GM19372 (cell line): ENCODE measurements at regions not wholly inside any gene's neighbourhood (a gene's known extent, or its start where the extent isn't known, plus 50 kb on each side); places are given as distances from the start of the nearest gene placed in this dataset.
"Not testable (repeated sequence)": the region's sequence is repeated elsewhere in the genome, so short reads cannot be mapped to it uniquely, and the experiment has no call there.

Source experiments
- ATAC-seq: cut with Tn5 transposase; IDR thresholded peaks from one replicate; pipeline ENCODE4 v1.9.1; 2021; ENCODE audit warnings: mild to moderate bottlenecking, low read depth, moderate library complexity; ENCODE audit not compliant: unreplicated experiment

DNA sequence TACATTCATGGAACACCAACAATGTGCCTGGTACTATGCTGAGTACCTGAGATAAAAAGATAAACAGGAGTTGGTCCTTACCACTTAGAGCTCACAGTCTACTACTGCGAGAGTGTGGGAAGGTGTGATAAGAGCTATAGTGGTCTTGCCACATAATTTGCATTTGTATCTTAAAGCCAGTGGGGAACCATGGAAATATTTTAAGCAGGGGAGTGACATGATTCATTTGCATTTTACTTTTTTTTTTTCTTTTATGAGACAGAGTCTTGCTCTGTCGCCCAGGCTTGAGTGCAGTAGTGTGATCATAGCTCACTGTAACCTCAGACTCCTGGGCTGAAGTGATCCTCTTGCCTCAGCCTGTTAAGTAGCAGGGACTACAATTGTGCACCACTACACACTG, 53.6 kb downstream of the SRGAP2 start:
- peak; percentile 88 for ATAC-seq

DNA sequence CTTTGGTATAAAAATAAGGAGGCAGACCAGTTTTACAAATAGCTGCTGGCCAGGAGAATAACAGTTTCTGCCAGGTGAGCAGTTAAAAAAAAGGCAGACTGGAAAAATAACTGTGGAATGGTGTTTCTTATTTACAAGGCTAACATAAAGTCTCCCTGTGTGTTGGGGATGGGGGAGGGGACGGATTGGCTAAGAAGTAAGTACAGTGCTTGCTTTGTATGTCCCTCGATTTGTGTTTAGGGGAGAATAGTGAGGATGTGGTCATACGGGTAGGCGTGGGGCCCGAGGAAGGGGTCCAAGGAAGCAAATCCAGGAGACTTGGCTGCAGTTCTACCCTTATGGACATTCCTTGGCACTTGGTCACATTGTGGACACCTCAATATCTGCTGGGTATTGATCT, 58.1 kb downstream of the SRGAP2 start:
- not testable (repeated sequence) for ATAC-seq

DNA sequence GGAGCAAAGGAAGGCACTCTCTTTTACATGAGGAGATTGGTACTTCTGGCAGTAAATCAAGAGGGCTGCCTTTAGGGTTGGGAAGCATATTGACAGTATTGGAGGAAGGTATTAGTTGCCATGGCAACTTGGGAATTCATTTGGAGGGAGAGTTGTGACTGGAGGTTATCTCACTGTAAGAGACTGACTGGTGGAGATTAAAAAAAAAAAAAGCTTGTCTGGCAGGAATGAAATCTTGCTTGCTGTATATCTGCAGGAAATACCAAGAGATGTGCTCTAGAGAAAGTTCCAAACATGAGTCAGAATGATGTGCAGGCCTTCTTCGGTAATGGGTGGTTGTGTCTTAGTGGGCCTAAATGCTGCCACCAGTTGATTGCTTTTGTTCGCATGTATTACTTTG, 59.1 kb downstream of the SRGAP2 start:
- not testable (repeated sequence) for ATAC-seq

DNA sequence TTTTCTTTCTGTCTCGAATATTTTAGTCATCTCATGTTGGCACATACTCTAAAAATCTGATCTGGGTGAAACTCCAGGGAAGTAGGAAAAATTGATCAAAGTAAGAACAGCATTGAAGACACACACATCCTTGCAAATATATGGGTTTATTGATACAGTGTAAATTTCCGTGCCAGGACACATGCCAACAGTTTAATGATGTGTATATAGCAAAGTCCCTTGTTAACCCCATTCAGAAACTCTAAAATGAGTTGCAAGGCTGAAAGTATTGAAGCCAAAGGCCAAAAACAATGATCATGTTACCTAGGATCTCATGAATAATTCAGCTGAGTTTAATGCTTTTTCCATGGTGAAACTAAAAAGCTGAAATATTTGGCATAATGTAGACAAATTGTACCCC, 61.6 kb downstream of the SRGAP2 start:
- not testable (repeated sequence) for ATAC-seq

DNA sequence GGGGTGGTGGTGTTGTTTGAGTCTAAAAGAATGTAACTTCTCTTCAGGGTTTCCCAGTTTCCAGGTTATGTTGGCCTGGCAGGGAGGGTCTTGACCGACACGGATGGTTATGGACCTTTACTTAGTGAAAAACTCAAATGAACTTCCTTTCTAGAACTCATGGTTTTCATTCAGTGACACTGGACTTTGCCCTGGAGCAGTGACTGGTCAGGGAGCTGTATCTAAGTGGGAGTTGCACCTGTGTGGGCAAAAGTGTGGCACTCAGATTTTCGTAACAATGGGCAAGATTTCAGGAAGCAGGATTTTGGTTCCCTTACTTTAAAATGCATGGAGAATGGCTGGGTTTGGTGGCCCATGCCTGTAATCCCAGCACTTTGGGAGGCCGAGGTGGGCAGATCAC, 67.8 kb downstream of the SRGAP2 start:
- ATAC-seq, result not testable (repeated sequence)

DNA sequence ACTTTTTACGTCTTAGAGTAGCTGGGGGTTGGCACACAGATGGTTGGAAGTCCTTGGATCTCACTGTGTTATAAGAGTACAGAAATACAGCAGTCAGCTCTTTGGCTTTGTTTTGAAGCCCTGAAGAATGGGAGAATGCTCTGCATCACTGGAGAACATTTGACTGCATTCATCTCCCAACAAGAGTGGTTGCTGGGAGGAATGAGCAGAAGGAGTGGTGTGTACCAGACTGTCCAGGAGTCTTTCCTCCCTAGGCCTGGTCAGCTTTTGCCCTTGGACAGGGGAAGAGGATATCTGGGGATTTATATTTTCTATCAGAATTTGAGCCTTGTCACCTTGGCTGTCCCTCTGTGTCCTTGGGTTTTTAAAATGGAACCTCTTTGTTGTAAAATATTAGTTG, 69.8 kb downstream of the SRGAP2 start:
- not testable (repeated sequence) for ATAC-seq

DNA sequence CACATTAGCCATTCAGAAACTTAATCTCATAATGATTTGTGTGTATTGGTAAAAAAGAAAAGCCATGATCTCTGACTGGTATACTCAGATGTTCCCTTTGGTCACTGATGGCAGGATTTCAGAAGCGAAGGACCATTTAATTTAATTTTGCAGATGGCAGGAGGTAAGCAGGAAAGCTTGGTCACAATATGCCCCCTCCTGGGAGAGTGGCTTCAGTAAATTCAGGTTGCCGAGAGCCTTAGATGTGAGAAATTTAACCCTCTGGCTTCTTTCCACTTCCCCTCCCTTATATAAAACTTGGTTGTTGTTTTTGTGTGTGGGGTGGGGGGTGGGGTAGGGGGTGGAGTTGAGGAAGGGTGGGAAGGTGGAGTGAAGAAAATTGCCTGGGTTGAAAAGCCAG, 72.8 kb downstream of the SRGAP2 start:
- ATAC-seq, result not testable (repeated sequence)

DNA sequence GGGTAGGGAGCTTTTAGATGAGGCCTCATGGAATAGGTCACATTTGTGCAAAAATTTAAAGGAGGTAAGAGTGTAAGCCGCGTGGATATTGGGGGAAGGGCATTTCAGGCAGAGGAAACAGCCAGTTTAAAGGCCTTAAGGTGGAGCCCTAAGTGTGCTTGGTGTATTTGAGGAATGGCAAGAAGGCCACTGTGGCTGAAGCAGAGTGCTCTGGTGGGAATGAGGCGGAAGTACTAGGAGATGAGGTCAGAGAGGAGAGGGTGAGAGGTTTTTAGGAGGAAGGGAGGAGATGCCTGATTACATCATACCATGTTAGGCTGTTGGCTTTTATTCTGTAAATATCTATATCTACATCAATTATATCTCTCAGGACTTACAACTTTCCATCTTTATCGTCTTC, 75.3 kb downstream of the SRGAP2 start:
- ATAC-seq, result not testable (repeated sequence)

DNA sequence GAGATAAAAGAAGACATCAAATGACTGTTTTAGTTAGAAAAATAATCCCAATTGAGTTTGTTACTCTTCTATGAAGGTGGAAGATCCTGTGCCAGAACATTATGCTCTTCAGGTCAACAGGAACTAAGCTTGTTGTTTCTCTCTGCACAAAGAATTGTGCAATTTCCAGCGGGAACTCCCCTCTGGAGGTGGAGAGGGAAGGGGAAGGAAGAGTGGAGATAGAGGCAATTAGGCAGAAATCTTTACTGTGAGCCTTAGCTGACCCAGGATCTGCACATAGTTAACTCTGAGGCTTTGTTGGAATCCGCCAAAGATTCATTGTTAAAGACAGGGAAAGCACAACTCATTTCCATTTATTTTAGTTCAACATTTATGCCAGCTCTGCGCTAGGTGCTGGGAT, 77.3 kb downstream of the SRGAP2 start:
- not testable (repeated sequence) for ATAC-seq

DNA sequence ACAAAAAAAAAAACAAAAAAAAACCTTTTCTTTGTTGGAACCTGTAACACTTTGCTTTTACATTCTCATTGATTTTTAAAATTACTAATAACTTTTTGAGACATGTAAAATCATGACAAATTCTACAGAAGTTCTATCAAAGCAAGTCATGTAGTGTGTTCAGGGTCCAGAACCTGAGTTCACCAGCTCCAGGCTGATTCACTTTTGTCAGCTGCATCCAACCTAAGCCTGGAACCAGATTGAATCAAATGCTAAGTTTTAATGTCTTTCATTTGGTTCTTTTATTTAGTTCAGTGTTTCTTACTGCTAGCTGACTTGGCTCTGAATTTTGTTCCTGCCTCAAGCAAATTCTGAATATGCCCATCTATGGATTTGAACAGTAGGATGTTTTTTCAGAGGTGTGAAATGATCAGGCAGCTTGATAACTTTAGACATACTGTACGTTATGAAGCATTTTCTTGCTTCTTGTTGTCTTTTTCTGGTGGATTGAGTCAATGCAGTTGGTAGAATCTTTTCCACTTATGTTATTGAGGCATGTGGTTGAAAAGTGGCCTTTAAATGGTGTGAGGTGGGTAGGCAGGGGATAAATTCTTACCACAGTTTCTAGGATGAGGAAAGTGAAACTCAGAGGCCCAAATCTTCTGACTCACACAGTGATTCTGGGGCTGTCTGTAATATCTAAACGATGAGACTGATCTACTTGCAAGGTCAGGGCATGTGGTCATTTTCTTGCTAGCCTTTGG, 78.7 kb downstream of the SRGAP2 start:
- ATAC-seq, result not testable (repeated sequence)

DNA sequence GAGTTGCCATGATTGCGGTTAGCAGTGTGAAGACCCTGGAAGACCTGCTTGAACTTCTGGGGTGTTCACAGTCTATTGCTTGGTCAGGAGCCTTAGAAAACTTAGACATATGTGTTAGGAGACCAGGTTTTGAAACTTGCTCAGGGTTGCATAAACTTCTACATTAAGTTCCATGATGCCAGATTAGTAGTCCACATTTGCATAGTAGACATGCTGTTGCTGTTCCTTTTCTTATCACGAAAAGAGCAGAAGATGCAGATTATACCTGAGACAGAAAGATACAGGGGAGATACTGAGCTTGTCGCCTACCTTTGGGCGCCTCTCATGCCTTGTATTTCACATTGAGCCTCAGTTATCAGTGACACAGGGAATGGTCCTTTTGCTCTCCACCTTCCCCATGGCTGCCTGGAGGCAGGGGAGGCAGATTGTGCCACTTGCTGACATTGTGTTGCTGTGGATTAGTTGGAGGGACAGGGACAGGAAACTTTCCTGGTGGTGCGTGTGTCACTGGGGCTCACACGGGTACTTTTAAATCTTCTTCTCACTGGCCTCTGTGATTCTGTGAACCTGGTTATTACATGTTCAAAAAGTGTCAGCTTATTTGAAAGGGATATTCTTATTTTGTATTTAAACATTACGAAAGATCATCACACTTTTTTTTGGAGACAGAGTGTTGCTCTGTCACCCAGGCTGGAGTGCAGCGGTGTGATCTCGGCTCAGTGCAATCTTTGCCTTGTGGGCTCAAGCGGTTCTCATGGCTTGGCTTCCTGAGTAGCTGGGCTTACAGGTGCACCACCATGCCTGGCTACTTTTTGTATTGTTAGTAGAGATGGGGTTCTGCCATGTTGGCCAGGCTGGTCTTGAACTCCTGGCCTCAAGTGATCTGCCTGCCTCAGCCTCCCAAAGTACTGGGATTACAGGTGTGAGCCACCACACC, 82.0 kb downstream of the SRGAP2 start:
- ATAC-seq, result not testable (repeated sequence)

DNA sequence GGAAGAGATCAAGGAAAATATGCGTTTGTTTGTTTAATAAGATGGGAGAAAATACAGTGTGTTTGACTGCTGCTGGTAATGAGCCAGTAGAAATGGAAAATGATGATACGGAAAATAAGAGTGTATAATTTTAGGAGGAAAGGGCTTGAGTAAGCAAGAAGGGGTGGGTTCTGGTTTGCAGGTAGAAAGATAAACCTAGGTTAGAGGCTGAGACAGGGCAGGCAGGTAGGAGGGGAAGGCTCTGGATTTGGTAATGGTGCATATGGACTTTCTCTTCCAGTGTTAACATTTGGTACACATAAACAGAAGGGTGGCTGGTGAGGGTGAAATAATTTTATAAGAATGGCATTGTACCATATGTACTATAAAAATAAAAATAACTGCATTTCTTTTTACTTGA, 84.4 kb downstream of the SRGAP2 start:
- ATAC-seq, result not testable (repeated sequence)

DNA sequence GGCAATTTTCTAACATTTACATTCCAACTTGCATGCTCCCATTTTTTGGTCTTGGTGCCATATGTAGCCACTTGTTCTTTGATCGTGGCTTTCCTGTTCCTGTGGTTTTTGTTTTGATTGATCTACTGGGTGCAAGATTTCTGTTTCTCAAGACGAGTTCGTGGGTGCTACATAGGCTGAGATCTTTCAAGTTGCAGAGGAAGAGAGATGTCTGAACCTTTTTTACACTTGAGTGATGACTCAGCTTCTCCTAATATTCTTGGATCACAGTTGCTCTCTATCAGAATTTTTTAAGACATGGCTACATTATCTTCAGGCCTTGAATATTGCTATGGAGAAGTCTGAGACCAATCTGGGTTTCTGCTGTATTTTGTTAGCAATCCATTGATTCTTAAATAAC, 85.1 kb downstream of the SRGAP2 start:
- ATAC-seq, result not testable (repeated sequence)

DNA sequence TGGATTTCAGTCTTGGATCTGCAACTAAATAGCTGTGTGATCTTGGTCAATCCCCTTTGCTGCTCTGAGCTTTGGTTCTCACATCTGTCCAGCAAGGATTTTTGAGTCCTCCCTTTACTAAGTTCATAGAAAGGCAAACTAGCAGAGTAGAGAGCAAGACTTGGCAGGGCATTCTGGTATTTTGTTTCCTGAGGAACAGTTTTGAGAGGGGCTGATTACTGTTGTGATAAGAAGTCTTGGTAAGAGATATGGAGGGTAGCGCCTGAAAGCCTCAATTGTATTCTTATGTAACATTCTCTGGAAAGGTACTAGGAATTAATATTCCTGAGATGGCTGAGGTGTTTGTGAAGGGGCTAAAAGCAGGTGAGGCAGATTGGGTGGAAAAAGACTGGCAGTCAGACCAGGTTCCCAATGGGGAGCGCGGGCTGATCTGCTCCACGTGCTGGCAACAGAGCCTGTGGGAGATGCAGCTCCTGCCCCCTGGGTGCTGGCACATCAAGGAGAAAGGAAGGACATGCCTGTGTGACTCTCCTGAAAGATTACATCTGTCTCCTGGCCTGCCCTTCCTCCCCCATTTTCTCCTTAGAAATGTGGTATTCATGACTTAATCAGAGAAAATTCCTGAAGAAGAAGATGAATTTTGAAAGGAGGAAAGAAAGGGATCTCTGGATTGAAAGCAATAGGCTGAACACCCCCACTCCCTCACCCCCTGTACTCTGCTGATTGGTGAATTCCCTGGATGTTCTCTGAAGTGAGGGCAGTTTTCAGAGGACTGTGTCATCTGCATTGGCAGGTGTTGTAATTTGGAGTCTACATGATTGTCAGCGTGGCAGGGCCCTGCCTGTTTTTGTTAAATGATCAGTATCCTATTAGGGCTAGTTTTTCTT, 94.0 kb downstream of the SRGAP2 start:
- not testable (repeated sequence) for ATAC-seq

DNA sequence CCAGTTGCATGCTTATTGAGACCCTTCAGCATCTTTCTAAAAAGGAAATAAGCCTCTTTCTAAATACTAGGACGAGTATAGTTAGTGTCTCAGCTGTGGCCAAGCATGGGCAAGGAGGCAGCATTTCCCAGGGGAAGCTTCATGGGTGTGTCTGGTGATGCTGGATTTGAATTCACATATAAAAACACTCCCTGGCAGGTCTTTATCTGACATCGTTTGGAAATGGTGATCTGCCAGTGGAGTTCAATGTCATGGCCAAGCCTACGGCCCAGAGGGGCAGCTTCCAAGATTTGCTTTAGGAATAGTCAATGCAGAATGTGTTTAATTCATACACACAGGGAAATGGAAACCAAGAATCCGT, 94.7 kb downstream of the SRGAP2 start:
- not testable (repeated sequence) for ATAC-seq

DNA sequence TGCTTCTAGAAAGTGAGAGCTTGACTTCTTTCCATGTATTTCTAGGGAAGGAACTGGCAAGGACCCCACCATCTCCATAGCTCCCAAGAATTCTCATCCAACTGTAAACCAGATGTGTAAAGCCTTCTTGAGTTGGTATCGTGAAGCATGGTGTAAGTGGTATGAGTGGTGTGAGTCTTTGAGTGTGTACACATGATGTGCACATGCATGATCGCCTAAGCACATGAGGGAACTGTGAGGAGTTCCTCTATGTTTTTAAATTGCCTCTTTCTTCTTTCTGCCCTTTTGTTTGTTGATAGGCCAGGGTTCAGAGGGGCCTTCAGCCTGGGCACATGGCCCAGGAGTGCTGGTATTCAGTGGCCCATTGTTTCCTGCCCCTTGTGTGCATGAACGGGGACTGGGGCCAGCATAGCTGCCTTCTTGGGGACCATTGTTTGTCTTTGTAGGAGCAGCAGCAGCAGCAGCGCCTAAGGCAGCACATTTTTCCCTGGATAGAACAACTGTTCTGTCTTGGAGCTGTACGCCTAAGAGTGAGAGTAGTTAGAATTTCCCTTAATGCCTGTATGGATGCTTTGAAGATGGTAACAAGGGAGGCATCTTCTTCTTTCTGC, 95.9 kb downstream of the SRGAP2 start:
- ATAC-seq, result not testable (repeated sequence)

DNA sequence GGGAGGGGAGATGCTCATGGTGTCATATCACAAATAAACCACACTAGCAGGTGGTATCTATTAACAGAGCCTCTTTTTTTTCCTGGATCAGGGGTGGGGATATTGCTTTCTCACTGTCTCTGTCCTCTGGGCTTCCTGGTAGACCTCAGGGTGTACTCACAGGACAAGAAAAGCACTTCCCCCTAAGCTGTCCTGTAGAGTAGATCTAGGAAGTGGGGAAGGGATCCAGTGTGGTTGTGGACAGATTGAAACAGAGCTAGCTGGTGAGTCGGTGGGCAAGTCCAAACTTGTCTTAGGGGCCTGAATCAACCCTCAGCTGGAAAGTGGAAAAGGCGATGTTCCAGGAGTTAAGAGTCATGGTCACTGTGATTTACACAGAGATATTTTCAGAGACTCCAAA, 96.6 kb downstream of the SRGAP2 start:
- not testable (repeated sequence) for ATAC-seq

DNA sequence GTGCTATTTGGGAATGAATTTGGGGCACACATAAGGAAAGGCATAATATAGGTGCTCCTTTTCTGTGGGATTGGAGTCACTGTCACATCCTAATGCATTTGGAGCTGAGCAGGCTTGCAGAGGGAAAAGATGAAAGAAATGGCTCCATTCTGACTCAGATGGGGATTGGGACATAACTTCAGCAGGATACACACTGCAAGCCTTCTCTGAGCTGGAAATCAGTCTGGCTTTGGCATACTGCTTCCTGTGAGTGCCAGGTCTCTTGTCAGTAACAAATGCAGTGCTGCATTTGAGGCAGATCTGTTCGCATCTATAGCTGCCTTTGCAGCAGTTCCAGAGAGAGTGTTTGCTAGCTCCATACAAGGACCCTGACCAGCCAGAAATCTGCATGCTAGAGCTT, 98.7 kb downstream of the SRGAP2 start:
- ATAC-seq, result not testable (repeated sequence)

DNA sequence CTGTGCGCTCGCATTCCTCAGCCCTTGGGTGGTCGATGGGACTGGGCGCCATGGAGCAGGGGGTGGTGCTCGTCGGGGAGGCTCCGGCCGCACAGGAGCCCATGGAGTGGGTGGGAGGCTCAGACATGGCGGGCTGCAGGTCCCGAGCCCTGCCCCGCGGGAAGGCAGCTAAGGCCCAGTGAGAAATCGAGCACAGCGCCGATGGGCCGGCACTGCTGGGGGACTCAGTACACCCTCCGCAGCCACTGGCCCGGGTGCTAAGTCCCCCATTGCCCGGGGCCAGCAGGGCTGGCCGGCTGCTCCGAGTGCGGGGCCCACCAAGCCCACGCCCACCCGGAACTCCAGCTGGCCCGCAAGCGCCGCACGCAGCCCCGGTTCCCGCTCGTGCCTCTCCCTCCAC, 104.1 kb downstream of the SRGAP2 start:
- not testable (repeated sequence) for ATAC-seq

DNA sequence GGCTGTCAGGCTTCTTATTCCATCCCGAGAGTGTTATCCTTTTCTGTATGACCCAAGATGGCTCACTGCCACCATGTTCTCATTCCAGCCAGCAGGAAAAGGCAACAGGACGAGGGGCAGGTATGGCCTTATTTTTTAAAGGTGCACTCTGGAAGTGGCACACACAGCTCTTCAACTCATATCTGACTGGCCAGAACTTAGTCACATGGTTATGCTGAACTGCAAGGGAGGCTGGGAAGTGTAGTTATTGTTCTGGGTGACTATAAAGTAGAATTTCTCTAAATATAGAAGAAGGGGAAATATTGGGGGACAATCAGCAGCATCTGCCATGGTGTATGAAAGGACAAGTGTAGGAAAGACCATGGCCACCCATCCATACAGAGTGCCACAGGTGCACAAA, 107.6 kb downstream of the SRGAP2 start:
- not testable (repeated sequence) for ATAC-seq
